Muscle layer of duodenum (tissue), 2 donors: ENCODE measurements at regions not wholly inside any gene's neighbourhood (a gene's known extent, or its start where the extent isn't known, plus 50 kb on each side); places are given as distances from the start of the nearest gene placed in this dataset.
"Not testable (repeated sequence)": the region's sequence is repeated elsewhere in the genome, so short reads cannot be mapped to it uniquely, and the experiment has no call there.

Source experiments
- H3K27ac ChIP-seq: one replicate; pipeline ENCODE4 v1.7.0; 2013; ENCODE audit warnings: mild to moderate bottlenecking, low read length
- H3K27me3 ChIP-seq: one replicate; pipeline ENCODE4 v1.7.0; 2013; ENCODE audit warnings: low read depth, mild to moderate bottlenecking, control low read depth, low read length
- H3K36me3 ChIP-seq, 2 donors: one replicate each; pipeline ENCODE4 v1.7.0; 2013; ENCODE audit warnings: low read length in 2 of 2, control low read depth in 1 of 2, mild to moderate bottlenecking in 1 of 2; ENCODE audit not compliant: insufficient read depth in 2 of 2, control insufficient read depth in 1 of 2
- H3K4me1 ChIP-seq, 2 donors: one replicate each; pipeline ENCODE4 v1.7.0; 2013; ENCODE audit warnings: low read length in 2 of 2, mild to moderate bottlenecking in 2 of 2, control low read depth in 1 of 2, moderate library complexity in 1 of 2; ENCODE audit not compliant: insufficient read depth in 2 of 2, control insufficient read depth in 1 of 2
- H3K4me3 ChIP-seq, 2 donors: one replicate each; pipeline ENCODE4 v1.7.0; 2013; ENCODE audit warnings: low read length in 2 of 2, low read depth in 1 of 2, mild to moderate bottlenecking in 1 of 2
- H3K9me3 ChIP-seq, 2 donors: one replicate each; pipeline ENCODE4 v1.7.0; 2013; ENCODE audit warnings: low read length in 2 of 2, control low read depth in 1 of 2, mild to moderate bottlenecking in 1 of 2; ENCODE audit not compliant: control insufficient read depth in 1 of 2
- donor health status: healthy.

- H3K9me3 ChIP-seq: no peaks in the 10 kb centered on the region
- H3K36me3 ChIP-seq: no peaks in the 10 kb centered on the region
- H3K4me3 ChIP-seq: no peak overlapping the region
- H3K27me3 ChIP-seq: no peaks in the 10 kb centered on the region
- H3K27ac ChIP-seq: no peak overlapping the region
- H3K4me1 ChIP-seq: peaks cover 0 to 4% of the 10 kb centered on the region in 2 donors
Measured at GRCh38 chr2:224158831-224159230, 119.7 kb upstream of the SERPINE2 start.

- H3K36me3 ChIP-seq: no peaks in the 10 kb centered on the region
- no peaks in the 10 kb centered on the region for H3K9me3 ChIP-seq
- peaks cover 0 to 4% of the 10 kb centered on the region in 2 donors for H3K4me1 ChIP-seq
- no peak overlapping the region for H3K4me3 ChIP-seq
- no peak overlapping the region for H3K27ac ChIP-seq
- no peaks in the 10 kb centered on the region for H3K27me3 ChIP-seq
Measured at GRCh38 chr2:224158061-224158460, 119.0 kb upstream of the SERPINE2 start.

DNA sequence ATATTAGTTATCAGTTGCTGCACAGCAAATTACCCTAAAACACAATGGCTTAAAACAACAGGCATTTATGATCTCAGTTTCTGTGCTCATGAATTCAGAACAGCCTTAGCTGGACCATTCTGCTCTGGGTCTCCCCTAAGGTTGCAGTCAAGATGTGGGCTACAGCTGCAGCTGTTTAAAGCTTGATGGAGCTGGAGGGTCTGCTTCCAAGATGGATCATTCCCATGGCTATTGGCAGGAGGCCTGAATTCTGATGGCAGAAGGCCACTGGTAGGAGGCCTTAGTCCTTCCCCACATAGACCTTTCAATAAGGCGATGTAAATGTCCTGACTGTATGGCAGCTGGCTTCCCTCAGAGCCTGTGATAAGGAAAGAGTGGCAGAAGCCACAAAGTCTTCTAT, 118.6 kb upstream of the SERPINE2 start:
- peaks cover 0 to 4% of the 10 kb centered on the region in 2 donors for H3K4me1 ChIP-seq
- H3K4me3 ChIP-seq: no peak overlapping the region
- H3K27ac ChIP-seq: no peak overlapping the region
- H3K27me3 ChIP-seq: no peaks in the 10 kb centered on the region
- H3K36me3 ChIP-seq: no peaks in the 10 kb centered on the region
- H3K9me3 ChIP-seq: no peaks in the 10 kb centered on the region

- no peak overlapping the region for H3K4me3 ChIP-seq
- peaks cover 0 to 4% of the 10 kb centered on the region in 2 donors for H3K9me3 ChIP-seq
- H3K36me3 ChIP-seq: no peaks in the 10 kb centered on the region
- no peaks in the 10 kb centered on the region for H3K27me3 ChIP-seq
- H3K4me1 ChIP-seq: peaks cover 0 to 4% of the 10 kb centered on the region in 2 donors
- H3K27ac ChIP-seq: no peak overlapping the region
Measured at GRCh38 chr2:224156436-224156835, 117.3 kb upstream of the SERPINE2 start.

DNA sequence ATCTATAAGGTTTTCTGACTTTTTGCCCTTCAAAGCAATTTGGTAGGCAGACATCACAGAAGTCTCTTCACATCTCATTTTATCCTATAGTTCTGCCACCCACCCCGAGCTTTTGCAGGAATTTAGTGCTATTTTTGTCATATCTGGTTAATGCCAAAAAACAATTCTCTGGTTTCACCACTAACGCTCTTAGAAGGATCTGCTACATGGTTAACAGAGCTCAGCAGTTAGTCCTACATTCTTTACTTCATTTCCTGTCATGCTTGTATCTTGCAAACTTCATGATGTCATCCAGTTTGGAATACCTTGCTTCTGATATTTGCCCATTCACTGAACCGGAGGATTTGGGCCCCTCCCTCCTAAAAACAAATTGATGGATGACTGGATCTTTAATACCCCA, 116.8 kb upstream of the SERPINE2 start:
- peaks cover 0 to 4% of the 10 kb centered on the region in 2 donors for H3K9me3 ChIP-seq
- no peak overlapping the region for H3K27ac ChIP-seq
- peaks cover 0 to 2% of the 10 kb centered on the region in 2 donors for H3K4me1 ChIP-seq
- no peak overlapping the region for H3K4me3 ChIP-seq
- H3K36me3 ChIP-seq: no peaks in the 10 kb centered on the region
- H3K27me3 ChIP-seq: no peaks in the 10 kb centered on the region

DNA sequence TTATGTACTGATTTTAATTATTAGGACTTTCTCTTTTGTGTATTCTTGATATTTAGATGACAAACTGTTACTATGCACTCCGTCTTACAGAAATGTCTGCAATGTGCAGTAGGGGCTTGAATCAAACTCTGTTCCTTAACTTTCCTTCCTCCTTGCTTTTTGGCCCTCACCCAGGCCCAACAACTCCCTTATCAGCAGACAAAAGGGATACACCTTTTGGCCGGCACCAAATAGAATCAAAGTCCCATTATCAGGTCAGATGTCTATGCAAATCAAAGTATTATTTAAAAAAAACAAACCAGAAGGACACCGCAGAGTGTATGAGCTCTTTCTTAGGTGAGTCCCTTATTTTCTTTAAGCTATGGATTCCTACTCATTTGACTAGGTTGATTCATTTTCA, 116.3 kb upstream of the SERPINE2 start:
- H3K4me1 ChIP-seq: no peaks in the 10 kb centered on the region
- no peaks in the 10 kb centered on the region for H3K27me3 ChIP-seq
- H3K27ac ChIP-seq: no peak overlapping the region
- H3K36me3 ChIP-seq: no peaks in the 10 kb centered on the region
- H3K9me3 ChIP-seq: peaks cover 0 to 4% of the 10 kb centered on the region in 2 donors
- H3K4me3 ChIP-seq: no peak overlapping the region

DNA sequence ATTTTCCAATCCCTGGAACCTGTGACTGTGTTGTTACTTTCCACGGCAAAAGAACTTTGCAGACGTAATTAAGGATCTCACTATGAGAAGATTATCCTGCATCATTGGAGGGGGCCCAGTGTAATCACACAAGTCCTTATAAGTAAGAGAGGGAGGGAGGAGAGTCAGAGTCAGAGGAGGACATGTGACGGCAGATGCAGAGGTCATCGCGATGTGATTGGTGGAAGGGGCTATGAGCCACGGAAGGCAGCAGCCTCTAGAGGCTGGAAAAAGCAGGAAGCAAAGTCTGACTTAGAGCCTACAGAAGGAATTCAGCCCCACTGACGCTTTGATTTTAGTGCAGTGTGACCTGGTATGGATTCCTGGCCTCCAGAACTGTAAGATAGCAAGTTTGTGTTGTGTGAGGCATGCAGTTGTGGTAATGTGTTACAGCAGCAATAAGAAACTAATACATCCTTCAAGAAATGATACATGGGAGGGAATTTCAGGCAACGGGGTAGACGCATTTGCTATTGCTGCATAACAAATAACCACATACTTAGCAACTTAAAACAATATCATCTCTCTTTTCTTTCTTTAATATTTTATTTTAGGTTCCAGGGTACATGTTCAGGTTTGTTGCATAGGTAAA, 112.7 kb upstream of the SERPINE2 start:
- H3K36me3 ChIP-seq: no peaks in the 10 kb centered on the region
- H3K9me3 ChIP-seq: peaks cover 0 to 4% of the 10 kb centered on the region in 2 donors
- H3K4me3 ChIP-seq: no peak overlapping the region
- no peaks in the 10 kb centered on the region for H3K4me1 ChIP-seq
- H3K27me3 ChIP-seq: no peaks in the 10 kb centered on the region
- H3K27ac ChIP-seq: no peak overlapping the region

DNA sequence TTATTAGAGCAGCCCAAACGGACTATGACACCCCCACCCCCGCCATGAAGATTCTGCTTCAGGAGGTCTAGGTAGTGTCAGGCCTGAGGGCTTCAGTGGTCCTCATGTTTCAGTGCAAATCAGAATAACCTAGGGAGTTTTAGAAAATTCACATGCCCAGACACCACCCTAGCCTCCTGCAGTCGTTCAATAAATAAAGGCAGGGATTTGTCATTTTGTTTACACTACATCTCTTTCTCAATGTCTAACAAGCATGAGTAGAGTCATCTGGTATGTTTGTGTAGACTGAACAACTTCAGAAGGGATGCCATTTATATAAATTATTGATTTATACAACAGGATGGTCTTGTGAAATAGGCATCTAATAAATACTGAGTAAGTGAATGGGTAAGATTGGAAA, 112.1 kb upstream of the SERPINE2 start:
- Histone ChIP-seq H3K4me1 (no peaks in the 10 kb centered on the region), H3K27me3 (no peaks in the 10 kb centered on the region), H3K4me3 (no peak overlapping the region), H3K36me3 (no peaks in the 10 kb centered on the region), H3K9me3 (peaks cover 0 to 4% of the 10 kb centered on the region in 2 donors), H3K27ac (no peak overlapping the region)

DNA sequence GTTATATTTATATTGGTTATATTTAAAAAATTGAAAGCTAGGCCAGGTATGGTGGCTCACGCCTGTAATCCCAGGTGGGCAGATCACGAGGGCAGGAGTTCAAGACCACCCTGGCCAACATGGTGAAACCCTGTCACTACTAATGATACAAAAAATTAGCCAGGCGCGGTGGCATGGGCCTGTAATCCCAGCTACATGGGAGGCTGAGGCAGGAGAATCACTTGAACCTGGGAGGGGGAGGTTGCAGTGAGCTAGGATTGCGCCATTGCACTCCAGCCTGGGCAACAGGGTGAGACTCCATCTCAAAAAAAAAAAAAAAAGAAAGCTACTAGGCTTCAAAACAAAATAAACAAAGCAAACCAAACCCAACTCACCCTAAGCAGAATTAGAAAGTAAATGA, 109.0 kb upstream of the SERPINE2 start:
- not testable (repeated sequence) for H3K9me3 ChIP-seq, H3K27ac ChIP-seq, H3K4me3 ChIP-seq, H3K4me1 ChIP-seq, H3K27me3 ChIP-seq, H3K36me3 ChIP-seq

DNA sequence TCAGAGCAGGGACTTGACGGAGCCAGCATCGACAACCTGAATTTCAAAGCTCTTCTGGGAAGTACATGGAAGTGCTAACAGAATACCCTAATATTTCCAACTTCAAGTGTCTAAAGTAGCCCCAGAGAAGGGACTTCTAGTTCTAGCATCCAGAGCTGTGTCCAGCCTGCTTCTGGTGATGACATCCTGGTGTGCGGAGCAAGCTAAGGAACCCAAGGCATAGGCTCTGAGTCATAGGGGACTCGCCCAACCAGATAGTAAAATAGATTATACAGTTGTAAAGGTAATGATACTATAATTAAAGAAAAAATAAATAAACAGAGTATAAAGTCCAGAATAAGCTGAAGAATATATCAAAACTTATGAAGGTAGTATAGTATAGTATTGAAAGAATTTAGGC, 108.1 kb upstream of the SERPINE2 start:
- Histone ChIP-seq H3K36me3 (no peaks in the 10 kb centered on the region), H3K4me3 (no peak overlapping the region), H3K4me1 (no peaks in the 10 kb centered on the region), H3K27me3 (no peaks in the 10 kb centered on the region), H3K27ac (no peak overlapping the region), H3K9me3 (peaks cover 0 to 4% of the 10 kb centered on the region in 2 donors)

DNA sequence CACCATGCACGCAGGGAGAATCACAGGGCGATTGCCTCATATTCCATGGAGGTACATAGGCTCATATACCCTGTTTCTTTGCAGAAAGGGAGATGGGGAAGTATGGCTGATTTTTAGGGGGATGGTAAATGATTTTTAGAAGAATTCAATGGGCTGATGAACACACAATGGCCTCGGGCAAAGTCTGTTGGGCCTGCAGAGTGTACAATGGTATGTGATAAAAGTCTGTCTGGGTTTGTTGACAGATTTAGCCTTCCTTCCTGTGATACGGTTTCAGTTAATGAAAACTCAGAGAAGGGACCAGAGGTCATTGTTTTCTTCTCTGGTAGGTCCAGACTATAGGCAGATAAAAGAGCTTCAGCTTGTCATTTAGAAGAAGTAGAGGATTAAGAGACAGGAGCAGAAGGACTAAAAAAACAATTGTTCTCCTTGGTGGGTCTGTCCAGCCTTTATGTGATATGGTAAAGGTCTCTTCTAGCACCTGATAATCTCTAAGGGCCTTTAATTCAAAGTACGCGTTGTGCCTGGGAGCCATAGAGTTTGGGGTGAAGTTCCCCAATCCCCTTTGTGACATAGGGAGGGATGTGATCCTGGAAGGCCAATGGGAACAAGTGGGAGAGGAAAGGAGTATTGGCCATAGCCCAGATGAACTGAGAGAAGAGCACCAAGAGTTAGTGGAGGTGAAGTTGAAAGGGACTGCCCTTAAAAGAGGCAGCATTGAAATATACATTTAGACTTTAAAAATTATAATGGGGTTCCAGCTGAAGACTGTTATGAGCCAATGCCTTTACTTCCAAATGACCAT, 107.5 kb upstream of the SERPINE2 start:
- H3K4me3 ChIP-seq: peak overlapping the region in 1 of 2 donors; percentile 16
- peaks cover 0 to under 1% of the 10 kb centered on the region in 2 donors for H3K9me3 ChIP-seq
- no peaks in the 10 kb centered on the region for H3K4me1 ChIP-seq
- H3K36me3 ChIP-seq: no peaks in the 10 kb centered on the region
- no peak overlapping the region for H3K27ac ChIP-seq
- H3K27me3 ChIP-seq: no peaks in the 10 kb centered on the region
